GM10266 (cell line): ENCODE measurements at regions not wholly inside any gene's neighbourhood (a gene's known extent, or its start where the extent isn't known, plus 50 kb on each side); places are given as distances from the start of the nearest gene placed in this dataset.

Experiments used
- DNase-seq: peaks from one replicate; pipeline ENCODE4 v3.0.0; 2012; ENCODE audit errors: extremely low spot score
- TF ChIP-seq, protein P1 (sequence below): IDR thresholded peaks from 2 replicates; pipeline ENCODE4 v1.5.1; 2012; ENCODE audit warnings: mild to moderate bottlenecking, low read depth; ENCODE audit not compliant: control insufficient read depth, insufficient read depth; ENCODE audit errors: missing control alignments

DNA sequence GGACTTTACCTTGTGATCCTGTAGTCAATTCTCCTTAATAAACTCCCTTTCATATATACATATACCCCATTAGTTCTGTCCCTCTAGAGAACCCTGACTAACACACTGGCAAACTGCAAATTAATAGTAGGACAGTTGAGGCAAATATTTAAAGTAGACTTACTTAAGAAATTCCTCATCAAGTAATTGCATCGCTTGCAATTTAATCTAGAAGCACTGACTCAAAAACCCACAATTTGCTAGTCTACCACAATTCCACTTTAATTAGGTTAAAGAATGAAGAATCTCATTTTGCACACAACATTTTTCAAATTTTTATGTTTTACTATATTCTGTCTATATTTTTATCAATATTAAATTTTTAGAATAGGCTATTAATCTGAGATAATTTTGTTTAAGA, 188.1 kb downstream of the PLOD2 start:
- no peak for DNase-seq
- TF ChIP-seq, protein P1, sequence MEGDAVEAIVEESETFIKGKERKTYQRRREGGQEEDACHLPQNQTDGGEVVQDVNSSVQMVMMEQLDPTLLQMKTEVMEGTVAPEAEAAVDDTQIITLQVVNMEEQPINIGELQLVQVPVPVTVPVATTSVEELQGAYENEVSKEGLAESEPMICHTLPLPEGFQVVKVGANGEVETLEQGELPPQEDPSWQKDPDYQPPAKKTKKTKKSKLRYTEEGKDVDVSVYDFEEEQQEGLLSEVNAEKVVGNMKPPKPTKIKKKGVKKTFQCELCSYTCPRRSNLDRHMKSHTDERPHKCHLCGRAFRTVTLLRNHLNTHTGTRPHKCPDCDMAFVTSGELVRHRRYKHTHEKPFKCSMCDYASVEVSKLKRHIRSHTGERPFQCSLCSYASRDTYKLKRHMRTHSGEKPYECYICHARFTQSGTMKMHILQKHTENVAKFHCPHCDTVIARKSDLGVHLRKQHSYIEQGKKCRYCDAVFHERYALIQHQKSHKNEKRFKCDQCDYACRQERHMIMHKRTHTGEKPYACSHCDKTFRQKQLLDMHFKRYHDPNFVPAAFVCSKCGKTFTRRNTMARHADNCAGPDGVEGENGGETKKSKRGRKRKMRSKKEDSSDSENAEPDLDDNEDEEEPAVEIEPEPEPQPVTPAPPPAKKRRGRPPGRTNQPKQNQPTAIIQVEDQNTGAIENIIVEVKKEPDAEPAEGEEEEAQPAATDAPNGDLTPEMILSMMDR = no peak

DNA sequence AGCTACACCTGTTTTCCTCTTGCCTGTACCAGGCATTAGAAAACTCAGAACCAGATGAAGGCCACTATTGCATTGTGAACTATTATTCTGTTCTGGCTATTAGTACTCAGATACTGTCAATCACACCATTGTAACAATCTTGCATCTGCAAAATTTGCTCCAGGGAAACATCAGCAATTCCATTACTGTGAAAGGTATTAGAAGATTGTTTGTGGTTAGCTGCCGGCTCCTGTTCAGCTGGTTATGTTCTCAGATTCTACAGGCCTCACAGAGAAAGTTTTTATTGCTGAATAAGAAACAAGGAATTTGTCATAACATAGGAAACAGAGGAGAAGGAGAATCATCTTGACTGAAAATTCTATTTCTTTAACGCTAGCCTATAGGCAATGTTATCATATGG, 179.9 kb downstream of the PLOD2 start:
- TF ChIP-seq, protein P1 = no peak
- DNase-seq = no peak

GRCh38 chr3:145983101-145983500, 177.9 kb downstream of the PLOD2 start:
- DNase-seq = no peak
- TF ChIP-seq, protein P1 = no peak
